HEK293 (cell line): ENCODE measurements at regions not wholly inside any gene's neighbourhood (a gene's known extent, or its start where the extent isn't known, plus 50 kb on each side); places are given as distances from the start of the nearest gene placed in this dataset.

Experiments
- CTCF ChIA-PET: fragments of 350-600 bp; formaldehyde crosslinking; extraction: SDS; loops from one replicate; lab custom pipeline; 2021; ENCODE audit warnings: antibody characterized with exemption; lab: Yijun Ruan, JAX
- POLR2A ChIA-PET: fragments of 300-600 bp; formaldehyde crosslinking; extraction: SDS; loops from one replicate; lab custom pipeline; 2020; ENCODE audit warnings: antibody characterized with exemption, inconsistent platforms; lab: Yijun Ruan, JAX
- H3K27ac ChIP-seq: fragments of 200-500 bp; sonication (Bioruptor generic); 2 replicates; pipeline ENCODE4 v1.5.1; 2014; ENCODE audit warnings: low read depth, low read length, control low read depth, inconsistent platforms; ENCODE audit errors: extremely low read depth
- H3K36me3 ChIP-seq, 2 experiments: fragments of 200-500 bp in 1 of 2; sonication (Bioruptor generic) in 1 of 2; 1 replicate in 1 of 2; 2 replicates in 1 of 2; pipeline ENCODE4 v1.5.1; 2014 to 2017; ENCODE audit warnings: inconsistent platforms in 2 of 2, low read length in 2 of 2; ENCODE audit not compliant: control insufficient read depth in 2 of 2, insufficient read depth in 1 of 2
- H3K4me1 ChIP-seq: fragments of 200-500 bp; sonication (Bioruptor generic); 2 replicates; pipeline ENCODE4 v1.5.1; 2014; ENCODE audit warnings: mild to moderate bottlenecking, low read length, inconsistent platforms; ENCODE audit not compliant: control insufficient read depth, insufficient read depth
- H3K4me3 ChIP-seq: 2 replicates; pipeline ENCODE4 v1.5.1; 2011; ENCODE audit warnings: low read depth, mild to moderate bottlenecking, control low read depth, low read length, moderate library complexity
- H3K9me3 ChIP-seq: fragments of 200-500 bp; sonication (Bioruptor generic); 2 replicates; pipeline ENCODE4 v1.5.1; 2014; ENCODE audit warnings: low read depth, low read length, inconsistent platforms; ENCODE audit not compliant: control insufficient read depth, insufficient read depth
- ELK4 ChIP-seq: IDR thresholded peaks from 2 replicates; pipeline ENCODE4 v1.6.1; 2011; ENCODE audit warnings: mild to moderate bottlenecking, low read depth, low read length, borderline replicate concordance
- FEZF1 ChIP-seq: fragments of 450-650 bp; formaldehyde crosslinking; IDR thresholded peaks from 2 replicates; pipeline ENCODE4 v1.5.1; 2016; ENCODE audit warnings: missing biosample characterization, missing genetic modification characterization
- GLIS1 ChIP-seq: fragments of 450-650 bp; formaldehyde crosslinking; IDR thresholded peaks from 2 replicates; pipeline ENCODE4 v1.5.1; 2016; ENCODE audit warnings: missing biosample characterization, missing genetic modification characterization
- KLF16 ChIP-seq: fragments of 450-650 bp; formaldehyde crosslinking; IDR thresholded peaks from 2 replicates; pipeline ENCODE4 v1.5.1; 2017; ENCODE audit warnings: missing biosample characterization, missing genetic modification characterization
- KLF7 ChIP-seq: fragments of 450-650 bp; formaldehyde crosslinking; IDR thresholded peaks from 2 replicates; pipeline ENCODE4 v1.5.1; 2016; ENCODE audit warnings: missing biosample characterization, missing genetic modification characterization, borderline replicate concordance
- PRDM6 ChIP-seq: fragments of 450-650 bp; formaldehyde crosslinking; IDR thresholded peaks from 2 replicates; pipeline ENCODE4 v1.5.1; 2017; ENCODE audit warnings: missing biosample characterization, missing genetic modification characterization
- RBAK ChIP-seq: fragments of 450-650 bp; formaldehyde crosslinking; IDR thresholded peaks from 2 replicates; pipeline ENCODE4 v1.5.1; 2016; ENCODE audit warnings: missing biosample characterization, missing genetic modification characterization
- SP7 ChIP-seq: fragments of 450-650 bp; formaldehyde crosslinking; IDR thresholded peaks from 2 replicates; pipeline ENCODE4 v1.5.1; 2016; ENCODE audit warnings: missing biosample characterization, missing genetic modification characterization
- ZBTB26 ChIP-seq: fragments of 450-650 bp; formaldehyde crosslinking; optimal IDR thresholded peaks from 2 replicates; pipeline ENCODE3; 2016; ENCODE audit warnings: missing biosample characterization, mild to moderate bottlenecking, missing genetic modification characterization
- ZBTB44 ChIP-seq: fragments of 450-650 bp; IDR thresholded peaks from 2 replicates; pipeline ENCODE4 v1.5.1; 2018; ENCODE audit warnings: missing biosample characterization, mild to moderate bottlenecking, missing genetic modification characterization
- ZBTB48 ChIP-seq: fragments of 450-650 bp; formaldehyde crosslinking; IDR thresholded peaks from 2 replicates; pipeline ENCODE4 v1.5.1; 2016; ENCODE audit warnings: missing biosample characterization, missing genetic modification characterization
- ZIC2 ChIP-seq: fragments of 450-650 bp; formaldehyde crosslinking; IDR thresholded peaks from 2 replicates; pipeline ENCODE4 v1.5.1; 2016; ENCODE audit warnings: missing biosample characterization, missing genetic modification characterization
- ZNF112 ChIP-seq: fragments of 450-650 bp; formaldehyde crosslinking; IDR thresholded peaks from 2 replicates; pipeline ENCODE4 v1.5.0; 2017; ENCODE audit warnings: missing biosample characterization, missing genetic modification characterization
- ZNF148 ChIP-seq: fragments of 450-650 bp; formaldehyde crosslinking; IDR thresholded peaks from 2 replicates; pipeline ENCODE4 v1.5.0; 2017; ENCODE audit warnings: missing biosample characterization, missing genetic modification characterization, borderline replicate concordance
- ZNF18 ChIP-seq: fragments of 450-650 bp; formaldehyde crosslinking; IDR thresholded peaks from 2 replicates; pipeline ENCODE4 v1.5.1; 2016; ENCODE audit warnings: missing biosample characterization, missing genetic modification characterization
- ZNF202 ChIP-seq: fragments of 450-650 bp; formaldehyde crosslinking; IDR thresholded peaks from 2 replicates; pipeline ENCODE4 v1.5.1; 2016; ENCODE audit warnings: missing biosample characterization, missing genetic modification characterization, borderline replicate concordance
- ZNF362 ChIP-seq: fragments of 450-650 bp; formaldehyde crosslinking; IDR thresholded peaks from 2 replicates; pipeline ENCODE4 v1.5.1; 2016; ENCODE audit warnings: missing biosample characterization, missing genetic modification characterization
- ZNF473 ChIP-seq: fragments of 450-650 bp; formaldehyde crosslinking; IDR thresholded peaks from 2 replicates; pipeline ENCODE4 v1.5.1; 2017; ENCODE audit warnings: missing biosample characterization, missing genetic modification characterization
- ZNF529 ChIP-seq: fragments of 450-650 bp; formaldehyde crosslinking; IDR thresholded peaks from 2 replicates; pipeline ENCODE4 v1.5.1; 2017; ENCODE audit warnings: missing genetic modification characterization, missing biosample characterization; ENCODE audit not compliant: insufficient replicate concordance
- ZNF645 ChIP-seq: fragments of 450-650 bp; formaldehyde crosslinking; IDR thresholded peaks from 2 replicates; pipeline ENCODE4; 2016; ENCODE audit warnings: missing biosample characterization, missing genetic modification characterization
- ZNF707 ChIP-seq: fragments of 450-650 bp; formaldehyde crosslinking; IDR thresholded peaks from 2 replicates; pipeline ENCODE4 v1.5.1; 2016; ENCODE audit warnings: missing biosample characterization, missing genetic modification characterization
- ZNF747 ChIP-seq: fragments of 450-650 bp; formaldehyde crosslinking; IDR thresholded peaks from 2 replicates; pipeline ENCODE4 v1.5.1; 2016; ENCODE audit warnings: missing biosample characterization, missing genetic modification characterization
- ZNF843 ChIP-seq: fragments of 450-650 bp; formaldehyde crosslinking; IDR thresholded peaks from 2 replicates; pipeline ENCODE4 v1.5.1; 2016; ENCODE audit warnings: missing biosample characterization, missing genetic modification characterization

- TF ChIP-seq ZNF18 (tag by site-specific recombination) (no peak), ZNF112 (tag by site-specific recombination) (no peak), GLIS1 (no peak), FEZF1 (tag by site-specific recombination) (no peak), RBAK (tag by site-specific recombination) (no peak), ZNF645 (no peak), ZNF202 (tag by site-specific recombination) (no peak), ZNF473 (tag by site-specific recombination) (no peak), KLF16 (tag by site-specific recombination) (no peak), SP7 (tag by site-specific recombination) (no peak), ZNF362 (no peak), ZNF747 (tag by site-specific recombination) (no peak), ZBTB48 (no peak), KLF7 (tag by site-specific recombination) (no peak), ZNF843 (tag by site-specific recombination) (no peak)
- TF ChIP-seq, all 188 proteins: peak for 0
- ChIA-PET CTCF (no interaction called here), POLR2A (no interaction called here)
- Histone ChIP-seq H3K4me1 (no peaks in the 10 kb centered on the region), H3K9me3 (no peaks in the 10 kb centered on the region), H3K27ac (no peak overlapping the region), H3K36me3 (no peaks in the 10 kb centered on the region), H3K4me3 (no peak overlapping the region)
These were observed 1234.6 kb upstream of the ADGRL2 start for GRCh38 chr1:80566123-80566522.

- Histone ChIP-seq H3K9me3 (no peaks in the 10 kb centered on the region), H3K4me1 (no peaks in the 10 kb centered on the region), H3K36me3 (no peaks in the 10 kb centered on the region), H3K4me3 (no peak overlapping the region), H3K27ac (no peak overlapping the region)
- ChIA-PET POLR2A (no interaction called here), CTCF (no interaction called here)
- TF ChIP-seq ZNF362, result no peak
- no peak for TF ChIP-seq ZBTB26 (tag by site-specific recombination)
- no peak for TF ChIP-seq ZNF707 (tag by site-specific recombination)
- no peak for TF ChIP-seq ZBTB44 (tag by site-specific recombination)
- TF ChIP-seq ZIC2, result no peak
- no peak for TF ChIP-seq ZNF529 (tag by site-specific recombination)
- TF ChIP-seq ELK4, result no peak
- TF ChIP-seq PRDM6 (tag by site-specific recombination), result no peak
- TF ChIP-seq ZNF148 (tag by site-specific recombination), result no peak
These were observed 1235.3 kb upstream of the ADGRL2 start for GRCh38 chr1:80565406-80565805.
